CD14-positive monocyte (primary cell): ENCODE measurements at regions not wholly inside any gene's neighbourhood (a gene's known extent, or its start where the extent isn't known, plus 50 kb on each side); places are given as distances from the start of the nearest gene placed in this dataset.

Experiments used
- DNase-seq, 3 donors: peaks; one replicate each; pipeline ENCODE4 v3.0.0-alpha.2; 2011 to 2022
- H2AFZ ChIP-seq: 2 replicates; pipeline ENCODE4 v1.6.0; 2012; ENCODE audit warnings: mild to moderate bottlenecking, low read depth, low read length, inconsistent platforms; ENCODE audit not compliant: insufficient read depth, poor library complexity, severe bottlenecking
- H3K27ac ChIP-seq, 2 donors: 1 replicate in 1 of 2; 2 replicates in 1 of 2; pipeline ENCODE4 v1.5.1; 2012 to 2013; ENCODE audit warnings: low read length in 2 of 2, control low read depth in 1 of 2, inconsistent platforms in 1 of 2, low read depth in 1 of 2, mild to moderate bottlenecking in 1 of 2
- H3K27me3 ChIP-seq, 2 donors: one replicate each; pipeline versions ENCODE4 v1.6.0 to v1.6.1; 2011 to 2013; ENCODE audit warnings: low read length in 2 of 2; ENCODE audit not compliant: control insufficient read depth in 2 of 2, insufficient read depth in 2 of 2
- H3K36me3 ChIP-seq, 2 donors: replicated peaks in 1 of 2; 1 replicate in 1 of 2; 2 replicates in 1 of 2; pipeline versions ENCODE4 v1.5.1 to v1.6.1; 2012 to 2013; ENCODE audit warnings: low read length in 2 of 2, control low read depth in 1 of 2, inconsistent platforms in 1 of 2, mild to moderate bottlenecking in 1 of 2; ENCODE audit not compliant: insufficient read depth in 2 of 2, control insufficient read depth in 1 of 2
- H3K4me1 ChIP-seq, 2 donors: 1 replicate in 1 of 2; 2 replicates in 1 of 2; pipeline versions ENCODE4 v1.5.1 to v1.6.1; 2012 to 2013; ENCODE audit warnings: low read length in 2 of 2, control low read depth in 1 of 2, inconsistent platforms in 1 of 2, mild to moderate bottlenecking in 1 of 2, moderate library complexity in 1 of 2; ENCODE audit not compliant: insufficient read depth in 2 of 2, control insufficient read depth in 1 of 2
- H3K4me2 ChIP-seq: replicated peaks from 2 replicates; pipeline ENCODE3; 2012; ENCODE audit warnings: low read length, moderate library complexity, mild to moderate bottlenecking; ENCODE audit not compliant: poor library complexity, severe bottlenecking; ENCODE audit errors: extremely low read depth
- H3K4me3 ChIP-seq, 3 experiments: fragments of 200-600 bp in 1 of 3; sonication (generic) in 1 of 3; replicated peaks in 1 of 3; 1 replicate in 2 of 3; 2 replicates in 1 of 3; pipeline ENCODE4 v1.5.1; 2011 to 2013; ENCODE audit warnings: low read length in 3 of 3, mild to moderate bottlenecking in 3 of 3, control low read depth in 2 of 3, low read depth in 2 of 3, inconsistent platforms in 1 of 3, moderate library complexity in 1 of 3
- H3K79me2 ChIP-seq: 2 replicates; pipeline ENCODE4 v1.6.0; 2012; ENCODE audit warnings: mild to moderate bottlenecking, control low read depth, inconsistent platforms, low read length, moderate library complexity; ENCODE audit not compliant: insufficient read depth
- H3K9ac ChIP-seq: 2 replicates; pipeline ENCODE4 v1.6.0; 2017; ENCODE audit warnings: low read length, mild to moderate bottlenecking; ENCODE audit not compliant: insufficient read depth, poor library complexity, severe bottlenecking
- H3K9me3 ChIP-seq, 2 donors: replicated peaks in 1 of 2; 1 replicate in 1 of 2; 2 replicates in 1 of 2; pipeline versions ENCODE4 v1.5.1 to v1.6.1; 2012 to 2013; ENCODE audit warnings: low read length in 2 of 2, control low read depth in 1 of 2; ENCODE audit not compliant: control insufficient read depth in 1 of 2, insufficient read depth in 1 of 2
- H4K20me1 ChIP-seq: 2 replicates; pipeline ENCODE4 v1.6.0; 2012; ENCODE audit warnings: mild to moderate bottlenecking, low read length, control low read depth, moderate library complexity; ENCODE audit not compliant: insufficient read depth
- H3K27ac Mint-ChIP-seq, 7 donors: one replicate each; pipeline ENCODE4 v1.8.0; 2020; ENCODE audit warnings: mild to moderate bottlenecking in 7 of 7, mixed read lengths in 7 of 7, moderate library complexity in 6 of 7, inconsistent platforms in 2 of 7
- H3K27me3 Mint-ChIP-seq, 3 donors: one replicate each; pipeline ENCODE4 v1.8.0; 2021 to 2022; ENCODE audit warnings: low read depth in 3 of 3, mild to moderate bottlenecking in 3 of 3, mixed read lengths in 3 of 3, moderate library complexity in 3 of 3, inconsistent platforms in 1 of 3
- H3K36me3 Mint-ChIP-seq, 2 donors: one replicate each; pipeline ENCODE4 v1.8.0; 2020; ENCODE audit warnings: mixed read lengths in 2 of 2, inconsistent platforms in 1 of 2, mild to moderate bottlenecking in 1 of 2
- H3K4me1 Mint-ChIP-seq: one replicate; pipeline ENCODE4 v1.8.0; 2020; ENCODE audit warnings: mild to moderate bottlenecking, mixed read lengths
- H3K4me3 Mint-ChIP-seq, 2 donors: one replicate each; pipeline ENCODE4 v1.8.0; 2020; ENCODE audit warnings: mild to moderate bottlenecking in 2 of 2, mixed read lengths in 2 of 2, moderate library complexity in 1 of 2
- H3K9me3 Mint-ChIP-seq, 7 donors: one replicate each; pipeline ENCODE4 v1.8.0; 2020 to 2022; ENCODE audit warnings: mixed read lengths in 7 of 7, mild to moderate bottlenecking in 6 of 7, moderate library complexity in 6 of 7, inconsistent platforms in 2 of 7
- CTCF ChIP-seq: fragments of 200-600 bp; IDR thresholded peaks from one replicate; pipeline ENCODE4 v1.8.0; 2022; ENCODE audit warnings: antibody characterized with exemption, mild to moderate bottlenecking
- WGBS: methylation state at CpG from one replicate; pipeline ENCODE4 v1.1.5; 2013; ENCODE audit warnings: missing lambda C conversion rate; ENCODE audit not compliant: insufficient coverage; 5-methylcytosine and 5-hydroxymethylcytosine counted together
- intact Hi-C, 2 donors: fragments of 100-400 bp; cut with micrococcal nuclease; formaldehyde crosslinking; loops; one replicate each; pipeline versions ENCODE4 v1.15.0 to v1.15.1; 2023

DNA sequence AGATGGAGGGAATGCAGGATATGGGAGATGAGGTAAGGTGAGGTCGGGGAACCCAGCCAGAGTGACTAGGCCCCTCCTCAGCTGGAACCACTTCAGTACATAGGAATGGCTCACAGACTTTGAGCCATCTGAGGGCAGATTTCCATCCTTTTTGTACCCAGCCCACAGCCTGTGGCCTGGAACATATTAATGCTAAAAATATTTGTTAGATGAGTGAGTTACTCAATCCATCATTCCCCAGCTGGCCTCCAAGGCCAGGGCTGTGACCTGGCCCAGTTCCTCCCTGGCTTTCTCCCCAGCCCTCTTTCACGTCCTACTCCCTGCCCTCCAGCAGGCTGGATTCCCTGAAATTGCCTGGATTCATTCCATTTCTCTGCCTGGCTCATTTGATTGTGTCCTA is 57.2 kb upstream of the PRDM11 start:
- no peak overlapping the region for H3K27ac ChIP-seq
- 14% methylated on average over 1 of the region's 2 CpGs for WGBS
- H3K9me3 Mint-ChIP-seq: peaks cover 0 to 1% (median 0%) of the 10 kb centered on the region in 7 donors
- peaks cover 11 to 18% of the 10 kb centered on the region in 2 donors for H3K4me1 ChIP-seq
- H3K79me2 ChIP-seq: no peaks in the 10 kb centered on the region
- peaks cover 27% of the 10 kb centered on the region for H3K4me1 Mint-ChIP-seq
- no peaks in the 10 kb centered on the region for H3K36me3 Mint-ChIP-seq
- no peaks in the 10 kb centered on the region for H3K36me3 ChIP-seq
- H3K9ac ChIP-seq: no peak overlapping the region
- H3K4me3 Mint-ChIP-seq: no peak overlapping the region
- no peak overlapping the region for H3K4me2 ChIP-seq
- H2AFZ ChIP-seq: no peak overlapping the region
- intact Hi-C loops: no loop called here
- no peaks in the 10 kb centered on the region for H4K20me1 ChIP-seq
- peaks cover 21 to 25% (median 21%) of the 10 kb centered on the region in 3 donors for H3K27me3 Mint-ChIP-seq
- no peak for DNase-seq
- H3K27me3 ChIP-seq: peaks cover 0 to 15% of the 10 kb centered on the region in 2 donors
- H3K27ac Mint-ChIP-seq: peak overlapping the region in 1 of 7 donors; percentile 2
- no peaks in the 10 kb centered on the region for H3K9me3 ChIP-seq
- TF ChIP-seq CTCF: no peak
- no peak overlapping the region for H3K4me3 ChIP-seq

- H3K36me3 ChIP-seq: no peaks in the 10 kb centered on the region
- no peaks in the 10 kb centered on the region for H3K79me2 ChIP-seq
- no peak for DNase-seq
- 44% methylated on average over 2 of the region's 6 CpGs for WGBS
- Mint-ChIP-seq H3K9me3 (peaks cover 0 to 1% (median 0%) of the 10 kb centered on the region in 7 donors), H3K27ac (peak overlapping the region in 1 of 7 donors; percentile 2), H3K36me3 (no peaks in the 10 kb centered on the region), H3K27me3 (peaks cover 21 to 25% (median 24%) of the 10 kb centered on the region in 3 donors), H3K4me3 (no peak overlapping the region), H3K4me1 (peaks cover 27% of the 10 kb centered on the region)
- H2AFZ ChIP-seq: no peak overlapping the region
- H3K27ac ChIP-seq: no peak overlapping the region
- no peaks in the 10 kb centered on the region for H4K20me1 ChIP-seq
- H3K27me3 ChIP-seq: peaks cover 0 to 15% of the 10 kb centered on the region in 2 donors
- H3K4me3 ChIP-seq: no peak overlapping the region
- peaks cover 11 to 18% of the 10 kb centered on the region in 2 donors for H3K4me1 ChIP-seq
- no peak for TF ChIP-seq CTCF
- H3K9me3 ChIP-seq: no peaks in the 10 kb centered on the region
- intact Hi-C loops: no loop called here
- H3K9ac ChIP-seq: no peak overlapping the region
- H3K4me2 ChIP-seq: no peak overlapping the region
Measured at GRCh38 chr11:45089676-45090499, 56.6 kb upstream of the PRDM11 start.
